Mammary epithelial cell (primary cell): ENCODE measurements at regions not wholly inside any gene's neighbourhood (a gene's known extent, or its start where the extent isn't known, plus 50 kb on each side); places are given as distances from the start of the nearest gene placed in this dataset.

Experiments
- CTCF ChIP-seq, 2 donors: IDR thresholded peaks in 1 of 2; conservative IDR thresholded peaks in 1 of 2; 2 replicates each; pipeline ENCODE4 v1.5.1; 2011 to 2012; ENCODE audit warnings: inconsistent platforms in 2 of 2, low read length in 2 of 2, mild to moderate bottlenecking in 2 of 2, control low read depth in 1 of 2, low read depth in 1 of 2; ENCODE audit not compliant: insufficient read depth in 1 of 2; ENCODE audit errors: extremely low read depth in 1 of 2
- EZH2 ChIP-seq: IDR thresholded peaks from 2 replicates; pipeline ENCODE4 v1.6.1; 2012; ENCODE audit warnings: low read length, inconsistent platforms, borderline replicate concordance

DNA sequence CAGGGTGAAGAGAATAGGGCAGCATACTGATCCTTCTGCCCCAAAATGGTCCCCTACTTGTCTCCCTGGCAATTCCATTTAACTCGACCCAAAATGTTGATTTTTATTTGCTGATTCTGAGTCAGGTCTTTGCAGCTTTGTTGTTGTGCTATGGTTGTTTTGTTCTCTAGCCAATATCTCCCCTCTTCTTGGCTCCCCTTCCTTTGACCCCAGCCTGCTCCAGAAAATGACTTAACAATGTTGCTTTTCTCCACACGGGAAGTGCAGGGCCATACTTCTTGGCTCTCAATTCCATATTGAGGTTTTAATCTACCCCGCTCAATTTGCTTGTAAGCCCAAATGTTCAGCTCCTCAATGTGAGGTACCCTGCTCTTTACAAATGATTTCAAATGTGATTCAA lies 330.0 kb downstream of the RASEF start:
- TF ChIP-seq CTCF (conservative IDR thresholded peaks at IDR 0.05 in 1 of 2, IDR thresholded peaks at IDR 0.05 in 1 of 2; ENCODE audit: extremely low read depth in 1 of 2, insufficient read depth in 1 of 2, low read depth in 1 of 2, low read length in 2 of 2), result no peak
- TF ChIP-seq EZH2, result no peak
